ENCODE measurements at regions not wholly inside any gene's neighbourhood (a gene's known extent, or its start where the extent isn't known, plus 50 kb on each side); places are given as distances from the start of the nearest gene placed in this dataset.

GRCh38 chr5:72744136-72744535 is 72.3 kb upstream of the TNPO1 start:
- Histone ChIP-seq H3K56ac (ENCODE audit: insufficient read length, low read depth, low read length) (no peak overlapping the region), H2BK15ac (ENCODE audit: low read depth, low read length) (no peak overlapping the region), H3K27ac (ENCODE audit: insufficient read length, low read depth, low read length) (no peak overlapping the region), H3K27me3 (ENCODE audit: insufficient read depth, low read length) (no peaks in the 10 kb centered on the region), H3K23me2 (ENCODE audit: insufficient read length, low read depth, low read length, poor library complexity, severe bottlenecking) (no peaks in the 10 kb centered on the region), H3K4me2 (ENCODE audit: insufficient read depth, insufficient read length, low read length) (no peak overlapping the region), H4K91ac (ENCODE audit: insufficient read length, low read depth, low read length) (no peak overlapping the region), H4K8ac (replicated peaks; ENCODE audit: insufficient read length, low read depth, low read length) (no peak overlapping the region), H2BK12ac (ENCODE audit: insufficient read length, low read depth, low read length) (no peak overlapping the region), H2AK5ac (ENCODE audit: insufficient read length, low read length) (no peak overlapping the region), H2BK5ac (ENCODE audit: insufficient read length, low read length) (no peak overlapping the region), H3K23ac (ENCODE audit: insufficient read length, low read depth, low read length) (no peak overlapping the region), H3K9me3 (ENCODE audit: control insufficient read depth, low read depth, low read length) (no peaks in the 10 kb centered on the region), H4K5ac (ENCODE audit: insufficient read length, low read depth, low read length) (no peak overlapping the region), H3K18ac (ENCODE audit: insufficient read length, low read depth, low read length) (no peak overlapping the region), H3K14ac (ENCODE audit: insufficient read depth, low read length) (no peak overlapping the region), H3K79me2 (ENCODE audit: insufficient read depth, low read length) (no peaks in the 10 kb centered on the region), H3K9ac (ENCODE audit: extremely low read depth, insufficient read length, low read length) (no peak overlapping the region), H4K20me1 (ENCODE audit: control insufficient read depth, insufficient read depth, insufficient read length) (no peaks in the 10 kb centered on the region), H2BK20ac (ENCODE audit: low read depth, low read length, poor library complexity, severe bottlenecking) (no peak overlapping the region), H3T11ph (ENCODE audit: low read length) (no peak overlapping the region), H3K4me1 (ENCODE audit: insufficient read depth, low read length) (0 out of 2 replicates have a peak, but pooled peaks cover 2% of the 10 kb centered on the region), H2BK120ac (ENCODE audit: low read depth, low read length, poor library complexity, severe bottlenecking) (no peak overlapping the region), H2AFZ (ENCODE audit: low read length) (no peak overlapping the region), H3K4ac (ENCODE audit: low read depth, low read length) (no peak overlapping the region), H3K79me1 (ENCODE audit: insufficient read depth, low read depth, low read length, poor library complexity, severe bottlenecking) (no peaks in the 10 kb centered on the region)
- TF ChIP-seq CTCF (conservative IDR thresholded peaks at IDR 0.05): no peak
- H3K27ac Mint-ChIP-seq: no peak overlapping the region
- no peak overlapping the region for H3K4me3 Mint-ChIP-seq
- H3K9me3 Mint-ChIP-seq: no peaks in the 10 kb centered on the region
- H3K4me1 Mint-ChIP-seq: no peaks in the 10 kb centered on the region
- no peak for DNase-seq
- 0 out of 2 replicates have a peak, but pooled peaks cover 1% of the 10 kb centered on the region for H3K27me3 Mint-ChIP-seq (ENCODE audit: low read depth)
- H3K36me3 Mint-ChIP-seq (ENCODE audit: insufficient read depth in 1 of 3, low read depth in 3 of 3): no peaks in the 10 kb centered on the region
- WGBS (ENCODE audit: extremely low coverage, insufficient read length, low lambda C conversion rate): no CpG with 5 or more reads among the region's 4 CpGs

Data from H9 (cell line).